Colonic mucosa (tissue), 4 donors: ENCODE measurements at regions not wholly inside any gene's neighbourhood (a gene's known extent, or its start where the extent isn't known, plus 50 kb on each side); places are given as distances from the start of the nearest gene placed in this dataset.

Experiments used
- DNase-seq: peaks from one replicate; pipeline ENCODE4 v3.0.0-alpha.2; 2020
- H3K27ac ChIP-seq: fragments of 200-600 bp; one replicate; pipeline ENCODE4 v1.8.0; 2021
- H3K27me3 ChIP-seq: fragments of 200-600 bp; one replicate; pipeline ENCODE4 v1.8.0; 2021
- H3K36me3 ChIP-seq: fragments of 200-600 bp; one replicate; pipeline ENCODE4 v1.8.0; 2021
- H3K4me1 ChIP-seq: fragments of 200-600 bp; one replicate; pipeline ENCODE4 v1.8.0; 2021; ENCODE audit warnings: mild to moderate bottlenecking
- H3K4me3 ChIP-seq: fragments of 200-600 bp; one replicate; pipeline ENCODE4 v1.8.0; 2021
- H3K9ac ChIP-seq, 2 donors: one replicate each; pipeline ENCODE4 v1.7.0; 2013; ENCODE audit warnings: control low read depth in 2 of 2, low read depth in 2 of 2, low read length in 2 of 2
- H3K9me3 ChIP-seq: fragments of 200-600 bp; one replicate; pipeline ENCODE4 v1.8.0; 2021
- intact Hi-C: fragments of 100-400 bp; cut with DNase I; formaldehyde crosslinking; loops from one replicate; pipeline ENCODE4 v1.14.1; 2022
- TF ChIP-seq, protein P1 (sequence below): fragments of 200-600 bp; IDR thresholded peaks from one replicate; pipeline ENCODE4 v1.8.0; 2022; ENCODE audit warnings: antibody characterized with exemption, mild to moderate bottlenecking
- donor health status: healthy.
- donor health status: DM: no; HTN: no; CAD: no.
- donor health status: DM: no; HTN: no; CAD: no.

DNA sequence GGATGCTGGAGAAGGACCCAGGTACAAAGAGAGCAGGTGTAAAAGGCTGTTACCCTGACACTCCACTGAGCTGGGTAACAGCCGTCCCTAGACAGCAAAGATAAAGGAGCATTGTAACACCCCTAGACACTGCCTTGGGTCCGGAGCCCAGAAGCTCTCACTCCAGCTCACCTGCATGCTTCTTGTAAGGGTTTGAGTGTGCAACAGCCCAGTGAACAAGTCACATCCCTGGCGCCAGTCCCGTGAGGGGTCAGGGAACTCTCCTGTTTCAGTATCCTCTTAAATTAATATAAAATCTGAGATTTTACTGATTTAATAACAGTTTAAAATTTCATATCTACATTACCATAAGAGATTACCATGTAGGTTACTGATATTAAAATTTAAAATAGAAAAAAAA lies 124.8 kb upstream of the LMO3 start:
- TF ChIP-seq, protein P1, sequence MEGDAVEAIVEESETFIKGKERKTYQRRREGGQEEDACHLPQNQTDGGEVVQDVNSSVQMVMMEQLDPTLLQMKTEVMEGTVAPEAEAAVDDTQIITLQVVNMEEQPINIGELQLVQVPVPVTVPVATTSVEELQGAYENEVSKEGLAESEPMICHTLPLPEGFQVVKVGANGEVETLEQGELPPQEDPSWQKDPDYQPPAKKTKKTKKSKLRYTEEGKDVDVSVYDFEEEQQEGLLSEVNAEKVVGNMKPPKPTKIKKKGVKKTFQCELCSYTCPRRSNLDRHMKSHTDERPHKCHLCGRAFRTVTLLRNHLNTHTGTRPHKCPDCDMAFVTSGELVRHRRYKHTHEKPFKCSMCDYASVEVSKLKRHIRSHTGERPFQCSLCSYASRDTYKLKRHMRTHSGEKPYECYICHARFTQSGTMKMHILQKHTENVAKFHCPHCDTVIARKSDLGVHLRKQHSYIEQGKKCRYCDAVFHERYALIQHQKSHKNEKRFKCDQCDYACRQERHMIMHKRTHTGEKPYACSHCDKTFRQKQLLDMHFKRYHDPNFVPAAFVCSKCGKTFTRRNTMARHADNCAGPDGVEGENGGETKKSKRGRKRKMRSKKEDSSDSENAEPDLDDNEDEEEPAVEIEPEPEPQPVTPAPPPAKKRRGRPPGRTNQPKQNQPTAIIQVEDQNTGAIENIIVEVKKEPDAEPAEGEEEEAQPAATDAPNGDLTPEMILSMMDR = no peak
- H3K27ac ChIP-seq = no peak overlapping the region
- intact Hi-C loops = no loop called here
- H3K9ac ChIP-seq = no peak overlapping the region
- no peaks in the 10 kb centered on the region for H3K4me1 ChIP-seq
- no peak overlapping the region for H3K4me3 ChIP-seq
- no peaks in the 10 kb centered on the region for H3K36me3 ChIP-seq
- no peaks in the 10 kb centered on the region for H3K9me3 ChIP-seq
- H3K27me3 ChIP-seq = no peaks in the 10 kb centered on the region
- DNase-seq = no peak

DNA sequence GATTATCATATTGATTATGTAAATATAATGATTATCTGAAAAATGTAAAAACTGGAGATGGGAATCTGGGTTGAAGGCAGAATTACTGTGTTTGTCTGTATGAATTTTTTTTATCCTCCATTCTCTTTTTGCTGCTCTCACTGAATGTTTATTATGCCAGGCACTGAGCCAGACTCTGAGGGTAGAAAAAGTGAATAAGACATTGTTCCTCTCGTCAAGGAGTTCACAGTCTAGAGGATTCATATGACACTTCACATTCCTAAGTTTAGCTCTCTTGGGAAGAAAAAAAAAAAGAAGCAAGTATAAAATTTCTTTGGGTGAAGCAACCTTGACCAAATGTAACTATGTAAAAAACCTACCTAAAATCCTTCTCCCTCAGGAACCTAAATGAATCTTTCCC lies 120.9 kb upstream of the LMO3 start:
- H3K36me3 ChIP-seq = no peaks in the 10 kb centered on the region
- H3K27ac ChIP-seq = no peak overlapping the region
- intact Hi-C loops = no loop called here
- DNase-seq = no peak
- no peaks in the 10 kb centered on the region for H3K27me3 ChIP-seq
- TF ChIP-seq, protein P1 = no peak
- no peaks in the 10 kb centered on the region for H3K9me3 ChIP-seq
- no peak overlapping the region for H3K9ac ChIP-seq
- H3K4me3 ChIP-seq = no peak overlapping the region
- no peaks in the 10 kb centered on the region for H3K4me1 ChIP-seq

DNA sequence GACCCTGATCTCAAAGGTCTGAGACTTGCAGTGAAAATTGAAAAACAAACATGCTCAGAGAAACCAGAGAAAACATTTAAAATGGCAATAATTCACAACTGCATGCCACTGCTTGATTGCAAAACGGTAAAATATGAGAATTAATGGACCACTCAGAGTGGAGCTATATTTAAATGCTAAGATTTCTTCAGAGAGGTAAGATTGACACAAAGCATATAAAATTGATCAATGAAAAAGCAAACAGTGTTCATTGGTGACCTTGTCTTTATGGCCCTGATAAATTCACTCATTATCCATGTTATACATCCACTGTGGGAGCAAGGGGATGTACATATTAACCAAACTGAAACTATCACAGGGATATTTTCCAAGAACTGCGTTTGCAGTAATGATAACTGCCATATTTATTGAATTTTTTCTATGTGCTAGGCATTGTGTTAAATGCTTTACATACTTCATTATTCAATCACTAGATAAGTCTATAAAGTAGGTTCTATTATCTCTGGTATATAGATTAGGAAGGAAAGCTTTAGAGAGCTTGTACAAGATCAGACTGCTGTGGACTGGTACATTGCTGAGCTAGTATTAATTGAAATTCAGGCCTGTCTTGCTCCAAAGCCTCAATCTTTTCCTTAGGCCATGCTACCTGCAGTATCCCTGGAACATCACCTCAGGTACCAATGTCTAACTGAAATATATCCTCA lies 113.9 kb upstream of the LMO3 start:
- DNase-seq = no peak
- Histone ChIP-seq H3K9me3 (no peaks in the 10 kb centered on the region), H3K4me1 (no peaks in the 10 kb centered on the region), H3K27ac (no peak overlapping the region), H3K27me3 (no peaks in the 10 kb centered on the region), H3K4me3 (no peak overlapping the region), H3K36me3 (no peaks in the 10 kb centered on the region), H3K9ac (no peak overlapping the region)
- TF ChIP-seq, protein P1 = no peak
- intact Hi-C loops = no loop called here

DNA sequence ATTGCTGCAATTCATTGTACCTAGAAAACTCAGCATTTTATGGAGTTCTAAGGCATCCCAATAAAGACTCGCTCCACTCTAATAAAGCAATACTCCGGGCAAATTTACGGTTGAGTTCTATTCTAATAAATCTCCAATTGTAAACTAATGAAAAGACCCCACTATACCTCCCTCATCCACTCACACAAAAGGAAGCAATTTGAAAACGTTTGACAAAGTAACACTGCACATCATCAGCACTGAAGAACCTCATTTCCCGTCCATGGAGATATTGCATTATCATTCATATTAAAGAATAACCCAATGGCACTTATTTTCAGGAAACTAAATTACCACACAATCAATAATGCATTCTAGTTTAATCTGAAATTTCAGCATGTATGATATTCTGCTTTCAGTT lies 111.0 kb upstream of the LMO3 start:
- no peak overlapping the region for H3K4me3 ChIP-seq
- H3K9me3 ChIP-seq = no peaks in the 10 kb centered on the region
- intact Hi-C loops = no loop called here
- H3K36me3 ChIP-seq = no peaks in the 10 kb centered on the region
- DNase-seq = no peak
- no peaks in the 10 kb centered on the region for H3K27me3 ChIP-seq
- no peak overlapping the region for H3K9ac ChIP-seq
- H3K27ac ChIP-seq = no peak overlapping the region
- TF ChIP-seq, protein P1 = no peak
- no peaks in the 10 kb centered on the region for H3K4me1 ChIP-seq

DNA sequence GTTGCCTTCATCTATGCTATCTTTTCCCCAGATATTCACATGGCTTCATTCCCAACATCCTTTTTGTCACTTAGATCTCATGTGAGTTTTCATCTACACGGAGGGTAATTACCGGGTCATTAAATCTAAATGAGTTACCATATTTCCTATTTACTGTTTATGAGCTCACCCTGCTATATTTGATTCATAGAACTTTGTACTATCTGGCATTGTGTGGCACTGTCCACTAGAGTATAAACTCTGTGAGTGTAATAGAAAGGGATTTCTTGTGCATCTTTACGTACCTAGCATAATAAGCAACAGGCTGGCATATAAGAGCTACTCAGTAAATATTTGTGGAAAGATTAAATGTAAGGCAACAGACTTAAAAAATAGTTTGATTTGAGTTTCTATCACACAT lies 86.1 kb upstream of the LMO3 start:
- no peak overlapping the region for H3K4me3 ChIP-seq
- no peaks in the 10 kb centered on the region for H3K4me1 ChIP-seq
- TF ChIP-seq, protein P1 = no peak
- H3K9ac ChIP-seq = no peak overlapping the region
- no peaks in the 10 kb centered on the region for H3K27me3 ChIP-seq
- no peaks in the 10 kb centered on the region for H3K36me3 ChIP-seq
- no peaks in the 10 kb centered on the region for H3K9me3 ChIP-seq
- DNase-seq = no peak
- intact Hi-C loops = no loop called here
- no peak overlapping the region for H3K27ac ChIP-seq
